ENCODE measurements at regions not wholly inside any gene's neighbourhood (a gene's known extent, or its start where the extent isn't known, plus 50 kb on each side); places are given as distances from the start of the nearest gene placed in this dataset.

DNA sequence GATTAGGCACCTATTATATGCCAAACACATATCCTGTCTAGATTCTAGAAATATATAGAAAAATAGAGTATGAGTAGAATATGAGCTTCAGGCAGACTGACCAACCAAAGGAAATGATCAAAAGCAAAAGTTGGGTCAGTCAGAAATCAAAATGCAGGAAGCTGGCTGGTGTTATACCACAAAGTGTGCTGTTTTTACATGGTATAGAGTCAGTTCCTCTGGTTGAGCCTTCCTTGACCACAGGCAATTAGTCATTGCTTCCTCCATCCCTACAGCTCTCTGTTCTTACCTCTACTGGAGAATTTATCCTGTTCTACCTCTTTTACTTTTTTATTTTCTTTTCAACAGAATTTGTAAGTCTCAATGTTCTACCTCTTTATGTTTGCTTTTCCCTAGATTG is 149.8 kb downstream of the TMCO5A start (continued):
- TF ChIP-seq ELF1 (IDR thresholded peaks at IDR 0.05; ENCODE audit: borderline replicate concordance, low read depth): no peak
- no peak for TF ChIP-seq SP1 (IDR thresholded peaks at IDR 0.05; ENCODE audit: low read depth)

DNA sequence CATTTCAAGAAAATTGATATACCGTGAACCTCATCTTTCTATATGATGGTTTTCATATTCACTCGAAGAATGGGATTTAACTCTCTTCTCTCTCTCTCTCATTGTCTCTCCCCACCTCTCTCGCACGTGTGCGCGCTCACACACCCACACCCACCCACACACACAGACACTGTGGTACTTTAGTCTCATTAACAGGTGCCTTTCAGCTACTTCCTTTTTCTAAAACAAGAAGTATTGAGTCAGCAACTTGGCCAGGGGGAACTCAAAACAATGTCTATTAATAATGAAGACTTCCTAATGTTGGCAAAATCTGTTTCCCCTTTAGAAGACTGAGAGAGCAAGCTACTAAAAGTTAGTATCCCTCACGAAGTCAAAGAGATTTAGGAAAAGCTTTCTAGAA is 150.7 kb downstream of the TMCO5A start:
- POLR2A ChIA-PET: interaction anchor here (1.6 kb wide), 1 partner anchor 13 kb away, joined by 6 read pairs; no protein-coding TSS in a partner anchor
- Histone ChIP-seq H3K79me2 (ENCODE audit: insufficient read depth, low read length) (no peaks in the 10 kb centered on the region), H3K4me1 (ENCODE audit: control insufficient read depth in 1 of 2, insufficient read depth in 2 of 2, low read length in 2 of 2) (no peaks in the 10 kb centered on the region), H3K9me2 (ENCODE audit: insufficient read depth) (no peaks in the 10 kb centered on the region), H3K4me3 (replicated peaks in 1 of 2; ENCODE audit: low read depth in 1 of 2, low read length in 2 of 2) (no peak overlapping the region), H3K27ac (ENCODE audit: low read depth, low read length) (no peak overlapping the region), H2AFZ (ENCODE audit: low read depth, low read length, poor library complexity, severe bottlenecking) (no peak overlapping the region), H3K4me2 (ENCODE audit: low read length) (no peak overlapping the region), H3K36me3 (ENCODE audit: control insufficient read depth in 1 of 2, insufficient read depth in 2 of 2, low read length in 2 of 2) (no peaks in the 10 kb centered on the region), H3K27me3 (ENCODE audit: insufficient read depth, low read length) (0 out of 2 replicates have a peak, but pooled peaks cover 6% of the 10 kb centered on the region), H3K9ac (ENCODE audit: low read length) (no peak overlapping the region), H4K20me1 (ENCODE audit: insufficient read depth) (no peaks in the 10 kb centered on the region), H3K9me3 (ENCODE audit: control insufficient read depth in 1 of 2, insufficient read depth in 1 of 2, low read depth in 1 of 2, low read length in 2 of 2) (no peaks in the 10 kb centered on the region)
- TF ChIP-seq, protein P1, sequence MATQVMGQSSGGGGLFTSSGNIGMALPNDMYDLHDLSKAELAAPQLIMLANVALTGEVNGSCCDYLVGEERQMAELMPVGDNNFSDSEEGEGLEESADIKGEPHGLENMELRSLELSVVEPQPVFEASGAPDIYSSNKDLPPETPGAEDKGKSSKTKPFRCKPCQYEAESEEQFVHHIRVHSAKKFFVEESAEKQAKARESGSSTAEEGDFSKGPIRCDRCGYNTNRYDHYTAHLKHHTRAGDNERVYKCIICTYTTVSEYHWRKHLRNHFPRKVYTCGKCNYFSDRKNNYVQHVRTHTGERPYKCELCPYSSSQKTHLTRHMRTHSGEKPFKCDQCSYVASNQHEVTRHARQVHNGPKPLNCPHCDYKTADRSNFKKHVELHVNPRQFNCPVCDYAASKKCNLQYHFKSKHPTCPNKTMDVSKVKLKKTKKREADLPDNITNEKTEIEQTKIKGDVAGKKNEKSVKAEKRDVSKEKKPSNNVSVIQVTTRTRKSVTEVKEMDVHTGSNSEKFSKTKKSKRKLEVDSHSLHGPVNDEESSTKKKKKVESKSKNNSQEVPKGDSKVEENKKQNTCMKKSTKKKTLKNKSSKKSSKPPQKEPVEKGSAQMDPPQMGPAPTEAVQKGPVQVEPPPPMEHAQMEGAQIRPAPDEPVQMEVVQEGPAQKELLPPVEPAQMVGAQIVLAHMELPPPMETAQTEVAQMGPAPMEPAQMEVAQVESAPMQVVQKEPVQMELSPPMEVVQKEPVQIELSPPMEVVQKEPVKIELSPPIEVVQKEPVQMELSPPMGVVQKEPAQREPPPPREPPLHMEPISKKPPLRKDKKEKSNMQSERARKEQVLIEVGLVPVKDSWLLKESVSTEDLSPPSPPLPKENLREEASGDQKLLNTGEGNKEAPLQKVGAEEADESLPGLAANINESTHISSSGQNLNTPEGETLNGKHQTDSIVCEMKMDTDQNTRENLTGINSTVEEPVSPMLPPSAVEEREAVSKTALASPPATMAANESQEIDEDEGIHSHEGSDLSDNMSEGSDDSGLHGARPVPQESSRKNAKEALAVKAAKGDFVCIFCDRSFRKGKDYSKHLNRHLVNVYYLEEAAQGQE (IDR thresholded peaks at IDR 0.05; ENCODE audit: low read depth): no peak
- TF ChIP-seq YY1 (IDR thresholded peaks at IDR 0.05; ENCODE audit: extremely low read depth, insufficient replicate concordance, low read depth, low read length) (no peak), EGR1 (IDR thresholded peaks at IDR 0.05; ENCODE audit: low read depth) (no peak), ZNF274 (IDR thresholded peaks at IDR 0.05; ENCODE audit: low read depth, low read length) (no peak), CEBPB (IDR thresholded peaks at IDR 0.05; ENCODE audit: low read depth) (no peak), ZFX (IDR thresholded peaks at IDR 0.05) (no peak), POLR2AphosphoS5 (IDR thresholded peaks at IDR 0.05; ENCODE audit: low read depth, low read length) (no peak), JUND (IDR thresholded peaks at IDR 0.05) (no peak), EZH2phosphoT487 (IDR thresholded peaks at IDR 0.05; ENCODE audit: borderline replicate concordance) (no peak), SRF (IDR thresholded peaks at IDR 0.05; ENCODE audit: low read depth) (no peak)
- TF ChIP-seq, protein P2, sequence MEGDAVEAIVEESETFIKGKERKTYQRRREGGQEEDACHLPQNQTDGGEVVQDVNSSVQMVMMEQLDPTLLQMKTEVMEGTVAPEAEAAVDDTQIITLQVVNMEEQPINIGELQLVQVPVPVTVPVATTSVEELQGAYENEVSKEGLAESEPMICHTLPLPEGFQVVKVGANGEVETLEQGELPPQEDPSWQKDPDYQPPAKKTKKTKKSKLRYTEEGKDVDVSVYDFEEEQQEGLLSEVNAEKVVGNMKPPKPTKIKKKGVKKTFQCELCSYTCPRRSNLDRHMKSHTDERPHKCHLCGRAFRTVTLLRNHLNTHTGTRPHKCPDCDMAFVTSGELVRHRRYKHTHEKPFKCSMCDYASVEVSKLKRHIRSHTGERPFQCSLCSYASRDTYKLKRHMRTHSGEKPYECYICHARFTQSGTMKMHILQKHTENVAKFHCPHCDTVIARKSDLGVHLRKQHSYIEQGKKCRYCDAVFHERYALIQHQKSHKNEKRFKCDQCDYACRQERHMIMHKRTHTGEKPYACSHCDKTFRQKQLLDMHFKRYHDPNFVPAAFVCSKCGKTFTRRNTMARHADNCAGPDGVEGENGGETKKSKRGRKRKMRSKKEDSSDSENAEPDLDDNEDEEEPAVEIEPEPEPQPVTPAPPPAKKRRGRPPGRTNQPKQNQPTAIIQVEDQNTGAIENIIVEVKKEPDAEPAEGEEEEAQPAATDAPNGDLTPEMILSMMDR (IDR thresholded peaks at IDR 0.05 in 2 of 3, conservative IDR thresholded peaks at IDR 0.05 in 1 of 3; ENCODE audit: borderline replicate concordance in 1 of 3, insufficient read depth in 1 of 3, low read depth in 2 of 3, low read length in 2 of 3): no peak
- TF ChIP-seq, protein P3, sequence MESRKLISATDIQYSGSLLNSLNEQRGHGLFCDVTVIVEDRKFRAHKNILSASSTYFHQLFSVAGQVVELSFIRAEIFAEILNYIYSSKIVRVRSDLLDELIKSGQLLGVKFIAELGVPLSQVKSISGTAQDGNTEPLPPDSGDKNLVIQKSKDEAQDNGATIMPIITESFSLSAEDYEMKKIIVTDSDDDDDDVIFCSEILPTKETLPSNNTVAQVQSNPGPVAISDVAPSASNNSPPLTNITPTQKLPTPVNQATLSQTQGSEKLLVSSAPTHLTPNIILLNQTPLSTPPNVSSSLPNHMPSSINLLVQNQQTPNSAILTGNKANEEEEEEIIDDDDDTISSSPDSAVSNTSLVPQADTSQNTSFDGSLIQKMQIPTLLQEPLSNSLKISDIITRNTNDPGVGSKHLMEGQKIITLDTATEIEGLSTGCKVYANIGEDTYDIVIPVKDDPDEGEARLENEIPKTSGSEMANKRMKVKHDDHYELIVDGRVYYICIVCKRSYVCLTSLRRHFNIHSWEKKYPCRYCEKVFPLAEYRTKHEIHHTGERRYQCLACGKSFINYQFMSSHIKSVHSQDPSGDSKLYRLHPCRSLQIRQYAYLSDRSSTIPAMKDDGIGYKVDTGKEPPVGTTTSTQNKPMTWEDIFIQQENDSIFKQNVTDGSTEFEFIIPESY (IDR thresholded peaks at IDR 0.05; ENCODE audit: extremely low read depth, insufficient replicate concordance, low read length): no peak
- no peak for DNase-seq (ENCODE audit: low read depth, low spot score)
- RAD21 ChIA-PET (ENCODE audit: low non-redundant PET in 1 of 2, low total read pairs in 2 of 2, uncharacterized antibody in 2 of 2, unreplicated experiment in 2 of 2): no interaction called here
- ATAC-seq: no peak
- BruUV-seq (replicated peaks): no TSS peak
- CTCF ChIA-PET: no interaction called here
- intact Hi-C loops (cut with micrococcal nuclease): no loop called here

Measured in HCT116 (cell line).